PC-3 (cell line): ENCODE measurements at regions not wholly inside any gene's neighbourhood (a gene's known extent, or its start where the extent isn't known, plus 50 kb on each side); places are given as distances from the start of the nearest gene placed in this dataset.

ENCODE experiments used
- EZH2 ChIP-seq: fragments of 300-600 bp; sonication (generic); IDR thresholded peaks from one replicate; pipeline ENCODE4 v1.6.1; 2017; ENCODE audit warnings: antibody characterized with exemption, mild to moderate bottlenecking, low read length; ENCODE audit not compliant: unreplicated experiment
- EZH2phosphoT487 ChIP-seq: fragments of 300-600 bp; sonication (generic); IDR thresholded peaks from 2 replicates; pipeline ENCODE4 v1.6.1; 2018; ENCODE audit warnings: mild to moderate bottlenecking, antibody characterized with exemption, low read length, borderline replicate concordance
- TF ChIP-seq, protein P1 (sequence below): fragments of 300-600 bp; sonication (generic); conservative IDR thresholded peaks from 2 replicates; pipeline ENCODE4 v1.5.1; 2017; ENCODE audit warnings: antibody characterized with exemption, low read depth, mild to moderate bottlenecking, low read length

DNA sequence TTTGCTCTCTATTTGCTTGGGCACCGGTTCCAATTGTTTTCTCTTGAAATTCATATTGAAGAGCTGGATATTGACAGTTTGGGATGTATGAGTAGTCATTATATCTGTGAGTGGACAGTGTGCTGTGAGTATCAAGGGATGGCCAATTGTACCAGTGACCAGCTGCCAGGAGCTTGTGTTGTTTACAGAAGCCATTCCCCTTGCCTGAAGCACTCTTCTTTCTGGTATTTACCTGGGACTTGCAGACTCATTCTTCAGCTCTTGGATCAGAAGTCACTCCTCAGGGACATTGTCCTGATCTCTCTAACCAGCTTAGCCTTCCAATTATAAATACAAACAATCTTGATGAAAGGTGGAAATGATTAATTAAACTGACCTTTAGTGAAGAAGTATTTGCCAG is 438.3 kb upstream of the LRATD1 start:
- TF ChIP-seq, protein P1, sequence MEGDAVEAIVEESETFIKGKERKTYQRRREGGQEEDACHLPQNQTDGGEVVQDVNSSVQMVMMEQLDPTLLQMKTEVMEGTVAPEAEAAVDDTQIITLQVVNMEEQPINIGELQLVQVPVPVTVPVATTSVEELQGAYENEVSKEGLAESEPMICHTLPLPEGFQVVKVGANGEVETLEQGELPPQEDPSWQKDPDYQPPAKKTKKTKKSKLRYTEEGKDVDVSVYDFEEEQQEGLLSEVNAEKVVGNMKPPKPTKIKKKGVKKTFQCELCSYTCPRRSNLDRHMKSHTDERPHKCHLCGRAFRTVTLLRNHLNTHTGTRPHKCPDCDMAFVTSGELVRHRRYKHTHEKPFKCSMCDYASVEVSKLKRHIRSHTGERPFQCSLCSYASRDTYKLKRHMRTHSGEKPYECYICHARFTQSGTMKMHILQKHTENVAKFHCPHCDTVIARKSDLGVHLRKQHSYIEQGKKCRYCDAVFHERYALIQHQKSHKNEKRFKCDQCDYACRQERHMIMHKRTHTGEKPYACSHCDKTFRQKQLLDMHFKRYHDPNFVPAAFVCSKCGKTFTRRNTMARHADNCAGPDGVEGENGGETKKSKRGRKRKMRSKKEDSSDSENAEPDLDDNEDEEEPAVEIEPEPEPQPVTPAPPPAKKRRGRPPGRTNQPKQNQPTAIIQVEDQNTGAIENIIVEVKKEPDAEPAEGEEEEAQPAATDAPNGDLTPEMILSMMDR, result no peak
- TF ChIP-seq EZH2phosphoT487 (no peak), EZH2 (no peak)
